NCI-H187 treated with DMSO at 0.1 percent for 48 hours (cell line): ENCODE measurements at regions not wholly inside any gene's neighbourhood (a gene's known extent, or its start where the extent isn't known, plus 50 kb on each side); places are given as distances from the start of the nearest gene placed in this dataset.
"Not testable (repeated sequence)": the region's sequence is repeated elsewhere in the genome, so short reads cannot be mapped to it uniquely, and the experiment has no call there.

Experiments
- DNase-seq: peaks from one replicate; lab custom pipeline; 2025; lab: John Stamatoyannopoulos, UW

- no peak for DNase-seq
Measured at GRCh38 chr7:79714081-79714480, 260.6 kb upstream of the MAGI2 start.

- no peak for DNase-seq
Measured at GRCh38 chr7:79713276-79713675, 259.8 kb upstream of the MAGI2 start.

GRCh38 chr7:79711660-79712059, 258.2 kb upstream of the MAGI2 start:
- no peak for DNase-seq

DNA sequence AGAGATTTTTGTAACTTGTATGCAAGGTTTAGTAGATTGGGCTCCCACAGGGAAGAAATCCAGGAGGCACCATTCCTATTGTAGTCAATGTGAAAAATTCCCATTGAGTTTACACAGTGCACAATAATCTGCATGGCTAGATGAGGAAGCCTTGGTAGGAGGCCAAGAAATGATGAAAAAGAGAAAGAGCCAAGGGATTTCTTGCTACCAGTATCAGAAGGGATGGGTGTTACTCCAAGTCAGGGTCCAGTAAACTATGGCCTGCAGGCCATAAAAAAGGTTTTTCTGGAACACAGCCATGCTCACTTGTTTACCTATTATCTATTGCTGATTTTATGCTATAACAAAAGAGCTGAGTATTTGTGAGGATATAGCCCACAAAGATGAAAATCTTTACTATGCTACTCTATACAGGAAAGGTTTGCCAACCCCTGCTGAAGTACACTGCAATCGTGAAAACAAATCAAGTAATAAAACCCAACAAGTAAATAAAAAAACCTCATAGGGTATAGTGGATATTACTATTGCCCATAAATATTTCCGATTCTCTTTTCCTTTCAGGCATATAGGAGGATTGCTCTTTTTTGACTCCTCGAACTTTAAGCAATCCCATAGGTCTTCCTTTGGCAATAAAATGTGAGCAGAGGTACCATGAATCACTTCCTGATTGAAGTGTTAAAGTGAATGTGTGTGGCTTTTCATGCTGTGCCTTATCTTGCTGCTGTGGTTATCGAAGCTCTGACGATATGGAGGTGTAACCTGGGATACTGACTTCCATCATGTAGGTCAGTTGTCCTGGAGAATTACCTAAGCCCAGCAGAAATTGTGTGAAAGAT, 256.3 kb upstream of the MAGI2 start:
- no peak for DNase-seq

GRCh38 chr7:79702116-79702515, 248.6 kb upstream of the MAGI2 start:
- no peak for DNase-seq

DNA sequence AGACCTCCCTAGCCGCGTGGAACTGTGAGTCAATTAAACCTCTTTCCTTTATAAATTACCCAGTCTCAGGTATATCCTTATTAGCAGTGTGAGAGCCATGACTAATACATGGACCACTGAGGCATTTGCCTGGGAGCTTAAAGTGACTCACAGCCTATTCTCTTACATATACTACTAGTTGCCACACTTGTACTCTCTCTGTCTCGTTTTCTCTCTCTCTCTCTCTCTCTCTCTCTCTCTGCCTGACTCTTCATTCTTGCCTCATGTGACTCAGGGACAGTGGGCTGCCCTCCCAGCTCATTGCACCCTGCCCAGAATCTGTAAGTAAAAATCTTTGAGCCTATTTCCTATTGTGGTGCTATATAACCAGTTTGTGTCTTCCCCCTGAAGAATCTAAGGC, 238.5 kb upstream of the MAGI2 start:
- DNase-seq: no peak

DNA sequence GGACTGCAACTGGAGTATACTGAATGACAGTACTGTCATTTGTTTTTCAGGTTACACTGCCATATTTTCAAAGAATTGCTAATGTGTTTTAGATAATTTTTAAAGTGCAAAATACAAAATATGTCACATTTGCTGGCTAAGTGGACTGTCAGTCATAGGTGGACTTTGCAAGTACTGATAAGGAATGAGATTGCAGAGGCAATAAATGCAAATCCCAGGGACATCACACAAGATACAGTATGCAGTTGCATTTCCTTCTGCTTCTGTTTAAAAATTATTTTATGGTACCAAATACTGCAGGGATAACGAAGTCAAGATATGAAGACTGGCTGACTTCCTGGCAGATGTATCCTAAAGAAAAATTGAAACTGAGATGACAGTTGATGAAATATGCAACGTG, 237.6 kb upstream of the MAGI2 start:
- no peak for DNase-seq

GRCh38 chr7:79684384-79684783, 230.9 kb upstream of the MAGI2 start:
- DNase-seq: no peak

GRCh38 chr7:79683916-79684315, 230.4 kb upstream of the MAGI2 start:
- DNase-seq: no peak

DNA sequence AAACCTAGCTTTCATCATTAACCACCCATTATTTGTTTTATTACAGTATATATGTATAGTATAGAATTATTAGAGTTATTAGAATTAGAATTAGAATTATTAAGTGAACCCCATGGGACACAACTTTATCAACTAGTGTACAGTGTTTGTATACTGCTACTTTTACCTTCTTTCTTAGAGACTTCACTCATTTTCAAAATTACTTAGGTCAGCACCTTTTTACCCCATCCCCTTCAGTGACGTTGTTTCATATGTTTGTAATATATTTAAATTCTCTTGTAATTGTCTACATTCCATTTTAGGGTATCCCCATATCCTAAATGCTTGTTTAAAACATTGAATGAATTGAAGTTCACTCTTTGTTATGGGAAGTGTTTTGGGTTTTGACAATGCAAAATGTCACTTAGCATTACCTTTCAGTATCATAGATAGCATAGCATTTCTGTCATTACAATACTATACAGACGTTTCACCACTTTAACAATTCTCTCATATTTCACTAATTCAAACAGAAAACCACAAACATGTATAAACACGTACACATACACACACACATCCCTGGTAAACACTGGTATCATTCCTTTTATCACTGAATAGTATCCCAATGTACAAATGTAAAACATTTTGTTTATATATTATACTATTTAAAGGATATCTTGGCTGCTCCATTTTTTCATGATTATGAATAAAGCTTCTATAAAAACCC, 229.9 kb upstream of the MAGI2 start:
- no peak for DNase-seq

DNA sequence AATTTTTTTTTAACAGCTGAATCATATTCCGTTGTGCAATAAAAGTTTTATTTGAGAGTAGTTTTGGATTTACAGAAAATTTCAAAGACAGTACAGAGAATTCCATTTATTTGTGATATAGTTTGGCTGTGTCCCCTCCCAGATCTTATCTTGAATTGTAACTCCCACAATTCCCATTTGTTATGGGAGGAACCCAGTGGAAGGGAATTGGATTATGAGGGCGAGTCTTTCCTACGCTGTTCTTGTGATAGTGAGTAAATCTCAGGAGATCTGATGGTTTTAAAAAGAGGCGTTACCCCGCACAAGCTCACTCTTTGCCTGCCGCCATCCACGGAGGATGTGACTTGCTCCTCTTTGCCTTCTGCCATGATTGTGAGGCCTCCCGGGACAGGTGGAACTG, 228.0 kb upstream of the MAGI2 start:
- no peak for DNase-seq

DNA sequence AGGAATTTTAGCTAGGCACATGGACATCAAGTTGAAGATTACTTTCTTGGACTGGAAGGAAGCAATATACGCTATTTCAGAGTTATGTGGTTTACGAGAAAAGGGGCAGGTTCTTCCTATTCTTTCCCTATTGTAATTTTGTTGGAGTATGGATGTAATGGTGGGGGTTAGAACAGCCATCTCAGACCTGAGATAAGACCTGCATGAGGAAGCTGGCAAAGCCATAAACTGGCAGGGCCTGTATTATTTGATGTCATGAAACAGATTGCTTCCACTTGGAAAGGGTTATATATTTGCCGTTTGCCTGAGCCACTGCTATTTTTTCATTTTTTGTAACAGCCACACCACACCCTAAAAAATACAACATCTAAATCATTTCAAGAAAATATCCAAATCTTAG, 220.5 kb upstream of the MAGI2 start:
- no peak for DNase-seq

DNA sequence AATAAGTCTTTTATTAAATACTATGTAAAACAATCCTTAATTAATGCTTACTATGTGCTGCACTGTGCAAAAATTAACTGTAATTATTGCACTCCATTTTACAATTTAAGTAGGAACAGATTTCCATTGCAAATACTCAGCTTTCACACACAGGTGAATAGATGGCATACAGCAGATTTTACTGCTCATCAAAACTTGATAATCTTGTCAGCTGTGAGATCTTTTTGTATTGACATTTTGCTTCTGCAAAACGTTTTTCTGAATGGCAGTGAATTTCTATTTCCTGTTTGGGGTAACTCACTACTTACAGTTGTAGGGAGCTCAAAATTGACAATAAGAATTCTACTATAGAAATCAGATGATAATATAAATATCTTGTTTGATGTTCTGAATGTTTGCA, 220.0 kb upstream of the MAGI2 start:
- DNase-seq: no peak

- DNase-seq: no peak
Measured at GRCh38 chr7:79668292-79668691, 214.8 kb upstream of the MAGI2 start.

GRCh38 chr7:79666472-79666871, 213.0 kb upstream of the MAGI2 start:
- DNase-seq: no peak

DNA sequence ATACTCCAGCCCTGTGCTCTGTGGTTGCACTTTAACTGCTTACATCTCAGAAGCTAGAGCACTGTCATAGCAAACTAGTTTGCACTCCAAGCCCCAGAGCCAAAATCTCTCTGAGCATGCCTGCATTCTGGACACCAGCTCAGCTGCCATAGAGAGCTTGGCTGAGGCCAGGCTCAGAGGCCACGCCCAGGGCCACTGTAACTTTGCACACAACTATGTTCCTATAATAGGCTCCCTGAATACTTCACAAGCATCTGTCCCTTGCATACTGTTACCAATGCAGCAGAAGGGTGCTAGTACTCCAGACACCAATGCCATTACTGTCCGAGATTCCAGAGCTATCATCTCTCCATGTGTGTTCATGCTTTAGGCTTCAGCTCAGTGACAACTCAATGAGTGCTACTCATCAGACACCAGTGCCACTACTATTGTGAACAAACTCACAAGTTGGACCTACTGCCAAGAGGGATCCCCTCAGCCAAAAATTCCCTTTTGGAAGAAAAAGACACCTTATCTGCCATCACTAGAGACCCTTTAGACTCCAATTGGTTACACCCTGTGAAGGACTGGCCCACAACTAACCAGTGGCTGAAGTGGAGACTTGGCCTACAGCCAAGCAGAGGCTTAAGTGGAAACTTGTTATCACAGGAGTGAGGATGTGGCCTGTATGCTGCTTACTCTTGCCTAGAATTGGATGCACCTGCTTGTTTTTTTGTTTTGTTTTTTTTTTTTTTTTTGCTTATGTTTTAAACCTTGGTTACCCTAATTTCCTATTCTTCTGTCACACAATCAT, 211.6 kb upstream of the MAGI2 start:
- peak; percentile 31 for DNase-seq

- DNase-seq: no peak
Measured at GRCh38 chr7:79658304-79658703, 204.8 kb upstream of the MAGI2 start.

DNA sequence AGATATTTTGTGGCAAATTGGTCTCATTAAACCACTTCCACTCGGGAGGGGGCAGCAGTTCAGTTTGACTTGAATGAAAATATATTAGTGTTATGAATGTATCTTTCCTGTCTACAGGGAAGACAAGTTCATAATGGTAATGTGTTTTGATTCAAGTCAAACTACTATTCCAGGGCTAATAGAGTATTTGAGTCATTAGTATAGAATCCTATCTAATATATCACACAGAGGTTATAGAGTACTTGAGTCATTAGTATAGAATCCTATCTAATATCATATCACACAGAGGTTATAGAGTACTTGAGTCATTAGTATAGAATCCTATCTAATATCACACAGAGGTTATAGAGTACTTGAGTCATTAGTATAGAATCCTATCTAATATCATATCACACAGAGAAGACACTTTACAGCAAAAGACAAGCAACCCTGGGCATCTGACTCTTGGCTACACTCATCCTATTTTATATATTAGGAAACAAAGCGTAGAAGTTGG, 199.7 kb upstream of the MAGI2 start:
- no peak for DNase-seq

DNA sequence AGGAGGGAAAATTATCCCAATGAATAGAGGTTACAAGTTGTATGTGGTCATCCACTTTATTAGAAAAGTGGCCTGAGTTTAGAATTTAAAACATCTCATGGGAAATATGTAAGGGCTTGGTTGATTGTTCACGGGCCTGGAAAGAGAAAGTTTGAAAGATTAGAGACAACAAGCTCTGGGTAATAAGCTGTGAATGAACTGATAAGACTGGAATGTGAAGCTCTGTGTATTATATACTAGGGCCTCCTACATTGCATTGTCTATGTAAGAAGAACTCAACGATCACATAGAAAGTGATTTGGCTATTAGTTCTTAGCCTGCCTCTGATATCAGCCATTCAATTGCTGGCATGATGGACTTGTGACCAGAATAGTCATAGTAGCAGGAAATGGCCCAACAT, 199.2 kb upstream of the MAGI2 start:
- DNase-seq: no peak

DNA sequence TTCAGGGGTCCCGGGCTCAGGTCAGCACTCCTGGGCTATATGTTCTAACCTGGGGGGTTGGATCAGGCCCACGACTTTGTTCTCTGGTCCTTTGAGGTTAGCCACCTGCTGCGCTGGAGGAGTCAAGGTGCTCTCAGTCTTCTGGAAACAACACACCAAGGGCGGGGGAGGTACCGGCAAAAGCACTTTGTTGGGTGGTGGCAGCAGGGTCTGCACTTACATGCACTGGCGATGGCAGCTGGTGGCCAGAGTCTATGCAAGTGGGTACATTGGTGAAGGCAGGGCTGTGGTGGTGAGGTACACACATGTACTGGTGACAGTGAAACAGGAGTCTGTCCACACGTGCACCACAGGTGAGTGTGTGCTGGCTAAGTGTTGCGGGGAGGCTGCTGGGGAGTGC, 194.2 kb upstream of the MAGI2 start:
- no peak for DNase-seq

- no peak for DNase-seq
Measured at GRCh38 chr7:79646278-79646677, 192.8 kb upstream of the MAGI2 start.

DNA sequence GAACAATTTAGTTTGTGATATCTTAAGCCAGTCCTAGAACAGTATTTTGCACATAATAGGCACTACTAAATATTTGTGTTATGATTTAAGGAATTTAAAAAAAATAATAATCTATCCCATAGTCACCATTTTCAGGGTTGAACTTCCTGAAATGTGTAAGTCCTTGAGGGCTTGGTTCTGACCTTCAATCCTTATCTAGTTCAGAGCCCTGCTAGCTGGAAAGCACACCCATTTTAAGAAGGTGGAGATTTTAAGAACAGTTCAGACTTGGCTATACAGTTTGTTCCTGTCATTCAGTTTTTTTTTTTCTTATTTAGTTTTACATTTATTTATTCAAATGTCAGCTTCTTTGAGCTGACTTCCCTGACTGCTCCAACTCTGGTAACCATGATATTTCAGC, 183.4 kb upstream of the MAGI2 start:
- no peak for DNase-seq

DNA sequence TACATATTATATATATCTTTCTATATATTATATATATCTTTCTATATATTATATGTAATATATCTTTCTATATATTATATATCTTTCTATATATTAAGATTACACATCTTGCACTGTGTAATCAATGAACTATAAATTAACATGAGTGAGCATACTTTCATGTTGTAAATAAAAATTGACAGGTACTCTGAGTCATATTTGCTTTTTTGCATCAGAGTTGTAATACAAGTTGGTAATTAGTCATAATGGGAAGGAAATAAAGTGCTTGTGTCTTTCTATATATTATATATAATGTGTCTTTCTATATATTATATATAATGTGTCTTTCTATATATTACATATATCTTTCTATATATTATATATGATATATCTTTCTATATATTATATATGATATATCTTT, 172.5 kb upstream of the MAGI2 start:
- not testable (repeated sequence) for DNase-seq
